Keratinocyte (primary cell): ENCODE measurements at regions not wholly inside any gene's neighbourhood (a gene's known extent, or its start where the extent isn't known, plus 50 kb on each side); places are given as distances from the start of the nearest gene placed in this dataset.

Experiments
- CTCF ChIP-seq, 3 experiments: IDR thresholded peaks in 1 of 3; conservative IDR thresholded peaks in 1 of 3; optimal IDR thresholded peaks in 1 of 3; 2 replicates in 2 of 3; 3 replicates in 1 of 3; pipeline versions ENCODE3 to v1.5.1; 2011; ENCODE audit warnings: low read length in 3 of 3, mild to moderate bottlenecking in 3 of 3, moderate library complexity in 2 of 3, control low read depth in 1 of 3, inconsistent platforms in 1 of 3; ENCODE audit not compliant: insufficient read depth in 2 of 3; ENCODE audit errors: extremely low read depth in 1 of 3
- EZH2 ChIP-seq: IDR thresholded peaks from one replicate; pipeline ENCODE4 v1.6.1; 2012; ENCODE audit warnings: inconsistent platforms, mild to moderate bottlenecking, low read length, moderate library complexity

GRCh38 chr2:158740621-158741020, 54.5 kb upstream of the DAPL1 start:
- TF ChIP-seq CTCF (optimal IDR thresholded peaks at IDR 0.05 in 1 of 3, IDR thresholded peaks at IDR 0.05 in 1 of 3, conservative IDR thresholded peaks at IDR 0.05 in 1 of 3; ENCODE audit: extremely low read depth in 1 of 3, insufficient read depth in 2 of 3, low read length in 3 of 3) (no peak), EZH2 (no peak)
